ENCODE measurements at regions not wholly inside any gene's neighbourhood (a gene's known extent, or its start where the extent isn't known, plus 50 kb on each side); places are given as distances from the start of the nearest gene placed in this dataset.

- TF ChIP-seq, protein P1, sequence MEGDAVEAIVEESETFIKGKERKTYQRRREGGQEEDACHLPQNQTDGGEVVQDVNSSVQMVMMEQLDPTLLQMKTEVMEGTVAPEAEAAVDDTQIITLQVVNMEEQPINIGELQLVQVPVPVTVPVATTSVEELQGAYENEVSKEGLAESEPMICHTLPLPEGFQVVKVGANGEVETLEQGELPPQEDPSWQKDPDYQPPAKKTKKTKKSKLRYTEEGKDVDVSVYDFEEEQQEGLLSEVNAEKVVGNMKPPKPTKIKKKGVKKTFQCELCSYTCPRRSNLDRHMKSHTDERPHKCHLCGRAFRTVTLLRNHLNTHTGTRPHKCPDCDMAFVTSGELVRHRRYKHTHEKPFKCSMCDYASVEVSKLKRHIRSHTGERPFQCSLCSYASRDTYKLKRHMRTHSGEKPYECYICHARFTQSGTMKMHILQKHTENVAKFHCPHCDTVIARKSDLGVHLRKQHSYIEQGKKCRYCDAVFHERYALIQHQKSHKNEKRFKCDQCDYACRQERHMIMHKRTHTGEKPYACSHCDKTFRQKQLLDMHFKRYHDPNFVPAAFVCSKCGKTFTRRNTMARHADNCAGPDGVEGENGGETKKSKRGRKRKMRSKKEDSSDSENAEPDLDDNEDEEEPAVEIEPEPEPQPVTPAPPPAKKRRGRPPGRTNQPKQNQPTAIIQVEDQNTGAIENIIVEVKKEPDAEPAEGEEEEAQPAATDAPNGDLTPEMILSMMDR (IDR thresholded peaks at IDR 0.05), result no peak
Observed at GRCh38 chr7:12756821-12757220, 69.4 kb downstream of the ARL4A start.

DNA sequence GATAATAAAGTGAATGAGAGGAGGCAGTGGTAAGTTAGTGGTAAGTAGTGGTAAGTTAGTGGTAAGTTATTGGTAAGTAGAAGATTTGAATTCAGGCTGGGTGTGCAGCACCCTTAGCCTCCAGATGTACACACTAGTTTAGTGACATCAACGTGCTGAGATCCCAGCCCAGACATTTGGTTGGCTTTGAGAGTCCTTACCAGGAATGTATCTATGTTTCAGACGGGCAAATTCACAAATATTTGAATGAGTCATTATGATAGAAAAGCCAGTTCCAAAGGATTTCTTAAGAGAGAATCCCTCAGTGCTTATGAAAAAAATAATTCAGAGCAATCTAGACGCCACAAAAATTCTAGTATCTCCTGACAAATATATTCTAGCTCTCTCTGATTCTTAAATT, 70.0 kb downstream of the ARL4A start:
- TF ChIP-seq, protein P1 (IDR thresholded peaks at IDR 0.05), result no peak

DNA sequence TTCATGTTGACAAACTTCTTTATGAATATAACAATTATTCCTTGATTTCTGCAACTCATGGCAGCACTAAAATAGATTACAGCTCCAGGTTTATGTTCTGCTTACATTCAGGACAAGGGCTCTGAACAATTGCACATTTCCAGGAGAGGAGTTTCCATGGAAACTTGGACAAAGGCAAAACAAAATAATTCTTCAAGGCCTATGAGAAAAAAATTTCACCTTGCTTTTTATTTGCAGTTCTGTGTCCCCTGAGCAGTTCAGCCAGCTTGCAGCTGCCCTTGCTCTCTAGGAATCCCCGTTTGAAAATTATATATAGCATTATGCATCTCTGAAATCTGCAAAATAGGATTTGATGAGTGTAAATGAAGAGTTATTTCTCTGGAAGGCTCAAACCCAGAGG, 71.7 kb downstream of the ARL4A start:
- TF ChIP-seq, protein P1 (IDR thresholded peaks at IDR 0.05), result no peak

DNA sequence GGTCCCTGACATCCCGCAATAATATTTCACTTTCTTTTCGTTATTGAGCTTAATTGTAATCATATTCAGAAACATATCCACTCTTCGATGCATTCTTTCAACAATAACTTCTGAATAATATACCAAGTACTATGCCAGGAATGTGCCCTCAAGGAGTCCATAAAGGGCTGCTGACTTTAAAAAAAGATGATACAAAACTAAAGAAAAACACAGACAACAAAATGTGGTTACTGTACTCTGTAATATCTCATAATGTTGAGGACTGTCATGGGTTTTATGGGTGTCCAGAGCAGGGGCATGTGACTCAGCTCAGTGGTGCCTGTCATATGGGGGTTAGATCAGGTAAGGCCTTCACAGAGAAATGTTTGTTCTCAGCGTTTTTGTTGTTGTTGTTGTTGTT, 73.7 kb downstream of the ARL4A start:
- TF ChIP-seq, protein P1 (IDR thresholded peaks at IDR 0.05), result no peak

GRCh38 chr7:12761691-12762090, 74.3 kb downstream of the ARL4A start:
- TF ChIP-seq, protein P1 (IDR thresholded peaks at IDR 0.05), result no peak

GRCh38 chr7:12764458-12764891, 77.0 kb downstream of the ARL4A start:
- TF ChIP-seq, protein P1 (IDR thresholded peaks at IDR 0.05), result no peak

GRCh38 chr7:12765431-12766100, 78.1 kb downstream of the ARL4A start:
- TF ChIP-seq, protein P1 (IDR thresholded peaks at IDR 0.05), result no peak

DNA sequence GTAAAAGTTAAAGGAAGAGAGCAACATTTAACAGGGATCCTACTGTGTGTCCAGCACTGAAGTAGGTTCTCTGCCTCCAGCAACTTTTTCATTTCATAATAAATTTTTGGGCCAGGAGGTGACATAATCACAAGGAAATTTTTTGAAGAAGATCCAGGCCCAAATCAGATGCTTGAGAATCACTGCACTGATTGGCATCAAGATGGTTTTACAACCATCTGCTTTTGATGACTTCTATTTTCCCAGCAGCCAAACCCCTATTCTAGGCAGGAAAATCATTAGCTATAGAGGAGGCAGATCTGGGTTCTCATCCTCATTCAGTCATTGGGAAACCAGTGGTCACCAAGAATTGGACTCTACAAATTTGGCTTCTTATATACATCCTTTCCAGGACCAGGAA, 79.0 kb downstream of the ARL4A start:
- TF ChIP-seq, protein P1 (IDR thresholded peaks at IDR 0.05), result no peak

All from LNCAP (cell line).